AG04449 (cell line): ENCODE measurements at regions not wholly inside any gene's neighbourhood (a gene's known extent, or its start where the extent isn't known, plus 50 kb on each side); places are given as distances from the start of the nearest gene placed in this dataset.

Experiments used
- CTCF ChIA-PET: fragments of 350-600 bp; formaldehyde crosslinking; extraction: SDS; loops from one replicate; lab custom pipeline; 2021; ENCODE audit warnings: antibody characterized with exemption; lab: Yijun Ruan, JAX
- POLR2A ChIA-PET: fragments of 400-600, 350-600 bp; formaldehyde crosslinking; extraction: SDS; loops from one replicate; lab custom pipeline; 2020; ENCODE audit warnings: antibody characterized with exemption, inconsistent platforms; lab: Yijun Ruan, JAX
- DNase-seq: peaks from one replicate; pipeline ENCODE4 v3.0.0-alpha.2; 2010; ENCODE audit warnings: low read depth, low spot score
- H3K4me3 ChIP-seq: 2 replicates; pipeline ENCODE4 v1.5.1; 2011; ENCODE audit warnings: low read depth, mild to moderate bottlenecking, control low read depth, low read length
- TF ChIP-seq, protein P1 (sequence below): IDR thresholded peaks from one replicate; pipeline ENCODE4 v1.5.1; 2011; ENCODE audit warnings: mild to moderate bottlenecking, moderate library complexity, low read length, control low read depth, inconsistent platforms; ENCODE audit not compliant: insufficient read depth; ENCODE audit errors: missing control alignments

DNA sequence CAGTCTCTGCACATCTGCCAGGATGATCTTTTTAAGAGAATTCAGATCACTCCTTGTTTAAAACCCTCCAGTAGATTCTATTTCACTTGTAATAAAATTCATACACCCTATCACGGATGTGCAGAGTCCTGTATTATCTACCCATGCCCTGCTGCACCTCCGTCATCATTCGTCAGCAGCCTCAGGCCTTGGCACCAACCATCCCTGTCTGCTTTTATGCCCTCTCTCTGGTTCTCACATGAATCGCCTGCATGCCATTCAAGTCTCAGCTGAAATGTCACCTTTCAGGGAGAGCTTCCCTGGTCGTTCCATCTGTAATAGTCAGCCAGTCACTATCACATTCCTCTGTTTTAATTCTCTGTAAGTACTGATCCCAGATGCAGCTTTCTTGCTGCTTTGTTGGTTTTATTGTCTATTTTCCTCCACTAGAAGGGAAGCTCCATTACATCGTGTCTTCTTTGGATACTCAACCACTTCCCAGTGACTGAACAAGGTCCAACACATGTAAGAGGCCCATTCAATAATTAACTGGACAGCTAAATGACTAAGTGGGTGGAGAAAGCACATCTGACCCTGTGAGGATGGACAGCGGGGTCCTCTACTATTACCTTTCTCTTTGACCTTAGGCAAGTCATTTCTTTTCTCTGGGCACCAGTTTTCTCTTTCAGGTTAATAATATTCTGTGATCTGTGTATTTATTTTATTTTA lies 81.2 kb upstream of the GOT2 start:
- ChIA-PET CTCF (interaction anchor here (0.8 to 2.2 kb wide), 5 partner anchors 11 to 1388 kb away, joined by 3 to 11 read pairs (median 4); no protein-coding TSS in a partner anchor), POLR2A (no interaction called here)
- no peak overlapping the region for H3K4me3 ChIP-seq
- DNase-seq, result no peak
- TF ChIP-seq, protein P1, sequence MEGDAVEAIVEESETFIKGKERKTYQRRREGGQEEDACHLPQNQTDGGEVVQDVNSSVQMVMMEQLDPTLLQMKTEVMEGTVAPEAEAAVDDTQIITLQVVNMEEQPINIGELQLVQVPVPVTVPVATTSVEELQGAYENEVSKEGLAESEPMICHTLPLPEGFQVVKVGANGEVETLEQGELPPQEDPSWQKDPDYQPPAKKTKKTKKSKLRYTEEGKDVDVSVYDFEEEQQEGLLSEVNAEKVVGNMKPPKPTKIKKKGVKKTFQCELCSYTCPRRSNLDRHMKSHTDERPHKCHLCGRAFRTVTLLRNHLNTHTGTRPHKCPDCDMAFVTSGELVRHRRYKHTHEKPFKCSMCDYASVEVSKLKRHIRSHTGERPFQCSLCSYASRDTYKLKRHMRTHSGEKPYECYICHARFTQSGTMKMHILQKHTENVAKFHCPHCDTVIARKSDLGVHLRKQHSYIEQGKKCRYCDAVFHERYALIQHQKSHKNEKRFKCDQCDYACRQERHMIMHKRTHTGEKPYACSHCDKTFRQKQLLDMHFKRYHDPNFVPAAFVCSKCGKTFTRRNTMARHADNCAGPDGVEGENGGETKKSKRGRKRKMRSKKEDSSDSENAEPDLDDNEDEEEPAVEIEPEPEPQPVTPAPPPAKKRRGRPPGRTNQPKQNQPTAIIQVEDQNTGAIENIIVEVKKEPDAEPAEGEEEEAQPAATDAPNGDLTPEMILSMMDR, result no peak

DNA sequence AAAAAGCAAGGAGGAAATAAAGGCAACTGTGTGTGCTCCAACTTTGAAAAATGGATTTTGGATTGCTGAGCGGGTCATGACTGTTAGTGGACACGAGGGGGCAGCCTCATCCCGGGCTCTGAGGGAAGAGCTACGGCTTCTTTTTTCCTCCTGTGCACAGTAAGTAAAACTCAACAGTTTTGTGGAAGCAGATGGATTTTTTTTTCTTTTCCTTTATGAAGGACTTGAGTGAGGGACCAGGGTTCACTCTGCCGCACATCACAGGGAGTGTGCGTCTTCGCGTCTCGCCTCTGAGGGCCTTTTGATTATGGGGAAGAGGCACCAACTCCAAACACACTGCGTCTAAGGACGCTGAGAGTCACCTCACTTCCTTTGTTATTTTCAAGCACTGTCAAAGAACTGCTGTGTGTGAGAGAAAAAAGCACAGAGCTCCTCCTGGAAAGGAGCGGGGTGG lies 80.3 kb upstream of the GOT2 start:
- no peak for DNase-seq

DNA sequence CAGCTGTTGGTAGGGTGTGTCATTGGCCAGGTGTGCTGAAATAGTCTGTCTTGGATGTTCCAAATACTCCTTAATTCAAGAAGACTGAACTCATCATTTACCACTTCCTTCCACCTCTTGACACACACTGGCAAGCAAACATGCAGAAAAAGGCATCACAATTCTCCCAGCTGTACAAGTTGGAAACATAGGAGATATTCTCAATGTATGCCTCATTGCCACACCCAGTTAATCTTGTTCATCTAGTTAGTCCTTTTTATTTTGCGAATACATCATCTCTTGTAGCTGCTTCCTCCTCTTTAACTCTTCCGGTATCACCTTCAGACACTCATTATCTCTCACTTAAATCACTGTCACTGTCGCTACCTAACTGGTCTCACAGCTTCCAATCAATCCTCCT lies 75.1 kb upstream of the GOT2 start:
- TF ChIP-seq, protein P1, result no peak
- CTCF ChIA-PET, result no interaction called here
- POLR2A ChIA-PET, result no interaction called here
- H3K4me3 ChIP-seq, result no peak overlapping the region
- DNase-seq, result no peak

More for the DNA sequence above, 80.3 kb upstream of the GOT2 start:
- TF ChIP-seq, protein P1, result peak; percentile 83
- POLR2A ChIA-PET, result no interaction called here
- CTCF ChIA-PET, result interaction anchor here (0.8 to 2.2 kb wide), 5 partner anchors 15 to 1389 kb away, joined by 3 to 11 read pairs (median 4); no protein-coding TSS in a partner anchor
- H3K4me3 ChIP-seq, result peak overlapping the region; percentile 44

DNA sequence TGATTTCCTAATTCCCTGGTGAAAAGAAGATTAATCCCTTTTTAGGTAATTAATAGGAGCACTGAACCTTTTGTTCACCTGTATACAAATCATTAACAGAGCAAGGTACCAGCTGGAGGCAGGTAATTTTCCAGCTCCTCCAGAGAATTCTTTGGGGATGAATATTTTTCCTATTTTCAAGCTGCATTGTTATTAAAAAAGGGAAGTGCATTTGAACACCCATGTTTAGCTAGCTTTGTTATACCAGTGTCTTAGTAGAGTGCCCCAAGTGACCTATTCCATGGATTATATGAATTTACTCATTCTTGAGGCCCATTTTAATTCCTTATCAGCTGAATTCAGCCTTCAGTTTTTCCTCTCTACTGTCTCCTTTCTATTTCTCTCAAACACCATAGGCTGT lies 73.2 kb upstream of the GOT2 start:
- POLR2A ChIA-PET, result no interaction called here
- no peak overlapping the region for H3K4me3 ChIP-seq
- no peak for DNase-seq
- TF ChIP-seq, protein P1, result no peak
- CTCF ChIA-PET, result no interaction called here

DNA sequence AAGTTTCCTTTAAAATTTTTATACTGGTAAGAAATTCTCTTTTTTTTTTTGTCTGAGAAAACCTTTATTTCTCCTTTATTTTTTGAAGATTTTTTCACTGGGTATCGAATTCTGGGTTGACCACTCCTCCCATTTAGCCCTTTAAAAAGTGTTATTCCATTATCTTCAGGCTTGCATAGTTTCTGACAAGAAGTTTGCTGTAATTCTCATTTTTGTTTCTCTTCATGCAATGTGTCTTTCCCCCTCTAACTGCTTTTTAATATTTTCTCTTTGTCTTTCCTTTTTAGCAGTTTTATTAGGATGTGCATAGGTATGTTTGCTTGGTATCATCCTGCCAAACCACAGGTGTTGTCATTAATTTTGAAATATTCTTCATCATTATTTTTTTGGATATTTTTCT lies 67.7 kb upstream of the GOT2 start:
- TF ChIP-seq, protein P1, result no peak
- ChIA-PET CTCF (no interaction called here), POLR2A (no interaction called here)
- H3K4me3 ChIP-seq, result no peak overlapping the region
- no peak for DNase-seq

DNA sequence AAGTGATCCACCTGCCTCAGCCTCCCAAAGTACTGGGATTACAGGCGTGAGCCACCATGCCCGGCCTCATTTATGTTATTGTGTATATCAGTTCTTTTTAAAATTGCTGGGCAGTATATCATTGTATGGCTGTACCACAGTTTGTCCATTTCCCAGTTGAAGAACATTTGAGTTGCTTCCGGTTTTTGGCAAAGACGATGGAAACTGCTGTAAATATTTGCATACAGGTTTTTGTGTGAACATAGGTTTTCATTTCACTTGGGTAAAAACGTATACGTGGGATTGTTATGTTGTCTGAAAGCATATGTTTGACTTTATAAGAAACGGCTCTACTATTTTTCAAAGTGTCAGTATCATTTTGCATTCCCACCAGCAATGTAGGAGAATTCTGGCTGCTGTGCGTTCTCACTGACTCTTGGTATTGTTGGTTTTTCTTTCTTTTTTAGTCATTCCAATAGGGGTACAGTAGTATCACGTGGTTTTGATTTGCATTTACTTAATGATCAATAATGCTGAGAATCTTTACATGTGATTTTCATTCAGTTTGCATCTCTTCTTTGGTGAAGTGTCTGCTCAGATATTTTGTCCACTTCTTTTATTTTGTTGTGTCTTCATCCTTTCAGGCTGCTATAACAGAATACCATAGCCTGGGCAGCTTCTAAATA lies 63.2 kb upstream of the GOT2 start:
- ChIA-PET POLR2A (no interaction called here), CTCF (interaction anchor here (1.4 kb wide), 1 partner anchor 16 kb away, joined by 3 read pairs; no protein-coding TSS in a partner anchor)
- TF ChIP-seq, protein P1, result no peak
- H3K4me3 ChIP-seq, result no peak overlapping the region
- DNase-seq, result no peak
